ENCODE measurements at regions not wholly inside any gene's neighbourhood (a gene's known extent, or its start where the extent isn't known, plus 50 kb on each side); places are given as distances from the start of the nearest gene placed in this dataset.

DNA sequence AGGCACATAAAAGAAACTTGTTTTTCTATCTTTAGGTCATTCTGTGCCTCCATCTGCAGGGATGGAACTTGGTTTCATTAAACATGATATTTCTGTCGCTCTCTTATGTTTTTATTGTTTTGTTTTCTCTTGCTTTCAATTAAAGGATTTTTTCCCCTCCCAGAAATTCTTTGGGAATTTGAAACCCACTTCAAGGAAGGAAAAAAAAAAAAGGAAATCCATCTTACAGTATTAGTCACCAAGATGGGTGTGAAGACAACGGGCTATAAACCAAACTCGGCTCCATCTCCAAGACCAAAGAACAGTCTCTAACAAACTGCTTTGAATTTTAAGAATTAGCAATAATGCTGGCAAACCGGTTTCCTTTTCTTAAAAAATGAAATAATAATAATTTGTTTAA, 244.1 kb downstream of the BCL11A start:
- SMC1A ChIA-PET (ENCODE audit: uncharacterized antibody, unreplicated experiment) = no interaction called here

More for the DNA sequence above, 244.1 kb downstream of the BCL11A start:
- Histone ChIP-seq H3K9me3 (replicated peaks; ENCODE audit: control insufficient read depth, insufficient read depth, low read length) (no peaks in the 10 kb centered on the region), H3K4me1 (ENCODE audit: control insufficient read depth, insufficient read depth, low read length) (peaks cover 46% of the 10 kb centered on the region), H4K20me1 (ENCODE audit: control insufficient read depth, insufficient read depth) (no peaks in the 10 kb centered on the region), H3K27me3 (replicated peaks in 1 of 2; ENCODE audit: control insufficient read depth in 2 of 2, insufficient read depth in 2 of 2, low read length in 1 of 2) (no peaks in the 10 kb centered on the region), H3K79me2 (ENCODE audit: control insufficient read depth, insufficient read depth, low read length) (no peaks in the 10 kb centered on the region), H3K4me3 (no peak overlapping the region), H3K36me3 (ENCODE audit: control insufficient read depth in 2 of 2, insufficient read depth in 2 of 2, low read length in 1 of 2) (no peaks in the 10 kb centered on the region), H2AFZ (ENCODE audit: control insufficient read depth, low read depth, low read length) (no peak overlapping the region), H3K9ac (ENCODE audit: control insufficient read depth, insufficient read depth, low read length) (no peak overlapping the region), H3K27ac (ENCODE audit: control insufficient read depth, insufficient read depth) (no peak overlapping the region), H3K4me2 (ENCODE audit: control insufficient read depth, insufficient read depth) (no peak overlapping the region)
- DNase-seq (ENCODE audit: low read depth, low spot score) (no peak), ATAC-seq (no peak), FAIRE-seq (no peak)
- 67% methylated on average over 4 of the region's 4 CpGs for WGBS (ENCODE audit: insufficient coverage, insufficient replicate concordance, low lambda C conversion rate, missing lambda C conversion rate)
- BruUV-seq (replicated peaks) = no TSS peak
- in situ Hi-C loops (cut with MboI) (no loop called here), intact Hi-C loops (cut with micrococcal nuclease; ENCODE audit: unreplicated experiment) (no loop called here)
- TF ChIP-seq MEF2B (IDR thresholded peaks at IDR 0.05; ENCODE audit: partially characterized antibody, poor library complexity, severe bottlenecking) (no peak), NFYA (IDR thresholded peaks at IDR 0.05; ENCODE audit: borderline replicate concordance, low read depth, low read length) (no peak), TCF7 (IDR thresholded peaks at IDR 0.05; ENCODE audit: borderline replicate concordance) (no peak), BACH1 (IDR thresholded peaks at IDR 0.05; ENCODE audit: borderline replicate concordance) (no peak), HDAC2 (IDR thresholded peaks at IDR 0.05) (no peak), ZBED1 (IDR thresholded peaks at IDR 0.05; ENCODE audit: borderline replicate concordance) (no peak), BCL3 (IDR thresholded peaks at IDR 0.05; ENCODE audit: borderline replicate concordance, insufficient read depth, low read depth, low read length, poor library complexity, severe bottlenecking) (no peak), RUNX3 (IDR thresholded peaks at IDR 0.05; ENCODE audit: low read length) (no peak), RELA (IDR thresholded peaks at IDR 0.05; ENCODE audit: borderline replicate concordance, partially characterized antibody) (no peak), FOXK2 (IDR thresholded peaks at IDR 0.05) (no peak), NFIC (IDR thresholded peaks at IDR 0.05; ENCODE audit: low read depth, low read length) (no peak), NR2C2 (IDR thresholded peaks at IDR 0.05; ENCODE audit: borderline replicate concordance, control insufficient read depth, insufficient read length, low read depth) (no peak), HSF1 (IDR thresholded peaks at IDR 0.05; ENCODE audit: low read depth, low read length) (no peak), ELK1 (IDR thresholded peaks at IDR 0.05; ENCODE audit: low read depth, low read length) (no peak), BHLHE40 (IDR thresholded peaks at IDR 0.05; ENCODE audit: borderline replicate concordance in 1 of 2, low read depth in 2 of 2, low read length in 1 of 2) (no peak)
- POLR2A ChIA-PET = no interaction called here
- RAD21 ChIA-PET (ENCODE audit: unreplicated experiment) = no interaction called here
- CTCF ChIA-PET = no interaction called here

Measured in GM12878 (cell line).